ENCODE measurements at regions not wholly inside any gene's neighbourhood (a gene's known extent, or its start where the extent isn't known, plus 50 kb on each side); places are given as distances from the start of the nearest gene placed in this dataset.

GRCh38 chr16:52238710-52239109, 308.2 kb downstream of the TOX3 start:
- H3K4me3 Mint-ChIP-seq (ENCODE audit: unreplicated experiment) = no peak overlapping the region
- no peaks in the 10 kb centered on the region for H3K36me3 Mint-ChIP-seq (ENCODE audit: insufficient read depth, unreplicated experiment)
- no peak for TF ChIP-seq CTCF (IDR thresholded peaks at IDR 0.05; ENCODE audit: unreplicated experiment)
- BruUV-seq (replicated peaks) = no TSS peak
- H3K27ac Mint-ChIP-seq (ENCODE audit: low read depth, unreplicated experiment) = no peak overlapping the region
- no peaks in the 10 kb centered on the region for H3K9me3 Mint-ChIP-seq (ENCODE audit: unreplicated experiment)
- DNase-seq (ENCODE audit: unreplicated experiment) = no peak
- no peaks in the 10 kb centered on the region for H3K4me1 Mint-ChIP-seq (ENCODE audit: insufficient read depth, unreplicated experiment)
- no peaks in the 10 kb centered on the region for H3K27me3 Mint-ChIP-seq (ENCODE audit: insufficient read depth, unreplicated experiment)
- POLR2A ChIA-PET = no interaction called here
- CTCF ChIA-PET = interaction anchor here (0.6 to 0.9 kb wide), 2 partner anchors 11 to 48 kb away, joined by 3 read pairs; no protein-coding TSS in a partner anchor
- intact Hi-C loops (cut with micrococcal nuclease) = no loop called here

GRCh38 chr16:52237823-52238222, 309.1 kb downstream of the TOX3 start:
- intact Hi-C loops (cut with micrococcal nuclease) = no loop called here
- H3K4me3 Mint-ChIP-seq (ENCODE audit: unreplicated experiment) = no peak overlapping the region
- no peaks in the 10 kb centered on the region for H3K9me3 Mint-ChIP-seq (ENCODE audit: unreplicated experiment)
- no peaks in the 10 kb centered on the region for H3K36me3 Mint-ChIP-seq (ENCODE audit: insufficient read depth, unreplicated experiment)
- CTCF ChIA-PET = interaction anchor here (0.9 kb wide), 1 partner anchor 10 kb away, joined by 3 read pairs; no protein-coding TSS in a partner anchor
- H3K27me3 Mint-ChIP-seq (ENCODE audit: insufficient read depth, unreplicated experiment) = no peaks in the 10 kb centered on the region
- no peak overlapping the region for H3K27ac Mint-ChIP-seq (ENCODE audit: low read depth, unreplicated experiment)
- no TSS peak for BruUV-seq (replicated peaks)
- TF ChIP-seq CTCF (IDR thresholded peaks at IDR 0.05; ENCODE audit: unreplicated experiment) = no peak
- no peaks in the 10 kb centered on the region for H3K4me1 Mint-ChIP-seq (ENCODE audit: insufficient read depth, unreplicated experiment)
- POLR2A ChIA-PET = no interaction called here
- no peak for DNase-seq (ENCODE audit: unreplicated experiment)

- H3K27ac Mint-ChIP-seq (ENCODE audit: low read depth, unreplicated experiment) = no peak overlapping the region
- no peak for DNase-seq (ENCODE audit: unreplicated experiment)
- TF ChIP-seq CTCF (IDR thresholded peaks at IDR 0.05; ENCODE audit: unreplicated experiment) = no peak
- H3K4me3 Mint-ChIP-seq (ENCODE audit: unreplicated experiment) = no peak overlapping the region
- ChIA-PET CTCF (interaction anchor here (0.6 kb wide), 1 partner anchor 931 kb away, joined by 4 read pairs; no protein-coding TSS in a partner anchor), POLR2A (no interaction called here)
- intact Hi-C loops (cut with micrococcal nuclease) = no loop called here
- BruUV-seq (replicated peaks) = no TSS peak
- H3K27me3 Mint-ChIP-seq (ENCODE audit: insufficient read depth, unreplicated experiment) = no peaks in the 10 kb centered on the region
- no peaks in the 10 kb centered on the region for H3K4me1 Mint-ChIP-seq (ENCODE audit: insufficient read depth, unreplicated experiment)
- peaks cover 7% of the 10 kb centered on the region for H3K9me3 Mint-ChIP-seq (ENCODE audit: unreplicated experiment)
- no peaks in the 10 kb centered on the region for H3K36me3 Mint-ChIP-seq (ENCODE audit: insufficient read depth, unreplicated experiment)
These were observed 311.8 kb downstream of the TOX3 start for GRCh38 chr16:52235186-52235585.

- no peaks in the 10 kb centered on the region for H3K36me3 Mint-ChIP-seq (ENCODE audit: insufficient read depth, unreplicated experiment)
- H3K27me3 Mint-ChIP-seq (ENCODE audit: insufficient read depth, unreplicated experiment) = no peaks in the 10 kb centered on the region
- BruUV-seq (replicated peaks) = no TSS peak
- no peaks in the 10 kb centered on the region for H3K4me1 Mint-ChIP-seq (ENCODE audit: insufficient read depth, unreplicated experiment)
- peaks cover 7% of the 10 kb centered on the region for H3K9me3 Mint-ChIP-seq (ENCODE audit: unreplicated experiment)
- ChIA-PET POLR2A (no interaction called here), CTCF (interaction anchor here (0.6 kb wide), 1 partner anchor 43 kb away, joined by 4 read pairs; no protein-coding TSS in a partner anchor)
- H3K4me3 Mint-ChIP-seq (ENCODE audit: unreplicated experiment) = no peak overlapping the region
- H3K27ac Mint-ChIP-seq (ENCODE audit: low read depth, unreplicated experiment) = no peak overlapping the region
- intact Hi-C loops (cut with micrococcal nuclease) = no loop called here
- TF ChIP-seq CTCF (IDR thresholded peaks at IDR 0.05; ENCODE audit: unreplicated experiment) = no peak
- no peak for DNase-seq (ENCODE audit: unreplicated experiment)
These were observed 312.3 kb downstream of the TOX3 start for GRCh38 chr16:52234626-52235025.
